Tongue (tissue), 1 donor: ENCODE measurements at regions not wholly inside any gene's neighbourhood (a gene's known extent, or its start where the extent isn't known, plus 50 kb on each side); places are given as distances from the start of the nearest gene placed in this dataset.

Experiments used
- DNase-seq: peaks from one replicate; pipeline ENCODE4 v3.0.0-alpha.2; 2015

DNA sequence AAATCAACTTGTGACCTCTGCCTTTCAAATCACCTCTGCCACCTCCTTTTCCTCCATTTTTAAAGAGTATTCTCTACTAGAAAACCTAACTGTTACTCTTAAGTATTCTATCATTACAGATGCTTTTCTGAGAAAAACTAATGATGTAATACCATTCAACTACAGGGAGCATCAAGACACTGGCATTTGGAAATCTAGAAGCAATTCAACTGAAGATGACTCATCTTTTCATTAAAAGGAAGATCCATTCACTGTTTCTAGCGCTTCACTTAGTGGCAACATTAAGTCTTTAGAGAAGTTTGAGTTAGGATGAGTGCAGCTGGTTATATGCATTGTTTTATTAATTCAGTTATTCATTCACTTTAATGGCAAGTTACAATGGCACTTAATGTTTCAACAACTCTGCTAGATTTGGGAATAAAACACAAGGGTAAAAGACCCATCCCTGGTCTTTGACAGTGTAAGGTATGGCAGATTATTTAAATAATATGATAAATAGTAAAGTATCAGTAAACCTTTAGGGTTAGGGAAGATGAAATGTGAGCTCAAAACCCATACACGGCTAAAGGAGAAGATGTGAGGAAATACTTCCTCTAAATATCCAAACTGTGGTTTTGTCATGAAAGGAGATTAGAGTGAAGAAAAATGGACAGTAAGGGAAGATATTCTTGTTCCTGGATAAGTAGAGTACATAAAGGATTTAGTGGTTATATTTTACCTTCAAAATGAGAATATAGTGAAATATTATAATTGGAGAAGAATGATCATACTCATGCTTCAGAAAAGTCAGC lies 61.7 kb downstream of the KCNJ2 start:
- DNase-seq, result no peak

GRCh38 chr17:70232466-70232865 lies 63.1 kb downstream of the KCNJ2 start:
- no peak for DNase-seq

DNA sequence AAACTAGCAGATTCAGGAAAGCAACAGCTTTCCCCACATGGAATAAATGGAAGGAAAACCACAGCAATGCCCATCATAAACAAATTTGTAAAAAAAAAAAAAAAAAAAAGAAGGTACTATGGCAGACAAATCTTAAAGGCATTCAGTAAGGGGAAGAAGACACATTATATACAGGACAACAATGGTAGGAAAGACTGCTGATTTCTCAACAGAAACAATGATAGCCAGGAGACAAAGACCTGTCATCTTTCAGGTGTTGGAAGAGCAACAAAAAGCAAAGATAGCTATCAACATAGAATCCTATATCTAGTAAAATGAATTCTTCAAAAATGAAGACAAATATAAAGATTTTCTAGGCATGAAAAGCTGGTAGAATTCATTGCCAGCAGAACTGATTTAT lies 65.9 kb downstream of the KCNJ2 start:
- DNase-seq, result no peak

- DNase-seq, result no peak
Measured at GRCh38 chr17:70238228-70238627, 68.9 kb downstream of the KCNJ2 start.

GRCh38 chr17:70238646-70239045 lies 69.3 kb downstream of the KCNJ2 start:
- DNase-seq, result no peak

GRCh38 chr17:70239391-70239826 lies 70.1 kb downstream of the KCNJ2 start:
- DNase-seq, result no peak

- DNase-seq, result no peak
Measured at GRCh38 chr17:70241071-70241470, 71.7 kb downstream of the KCNJ2 start.

DNA sequence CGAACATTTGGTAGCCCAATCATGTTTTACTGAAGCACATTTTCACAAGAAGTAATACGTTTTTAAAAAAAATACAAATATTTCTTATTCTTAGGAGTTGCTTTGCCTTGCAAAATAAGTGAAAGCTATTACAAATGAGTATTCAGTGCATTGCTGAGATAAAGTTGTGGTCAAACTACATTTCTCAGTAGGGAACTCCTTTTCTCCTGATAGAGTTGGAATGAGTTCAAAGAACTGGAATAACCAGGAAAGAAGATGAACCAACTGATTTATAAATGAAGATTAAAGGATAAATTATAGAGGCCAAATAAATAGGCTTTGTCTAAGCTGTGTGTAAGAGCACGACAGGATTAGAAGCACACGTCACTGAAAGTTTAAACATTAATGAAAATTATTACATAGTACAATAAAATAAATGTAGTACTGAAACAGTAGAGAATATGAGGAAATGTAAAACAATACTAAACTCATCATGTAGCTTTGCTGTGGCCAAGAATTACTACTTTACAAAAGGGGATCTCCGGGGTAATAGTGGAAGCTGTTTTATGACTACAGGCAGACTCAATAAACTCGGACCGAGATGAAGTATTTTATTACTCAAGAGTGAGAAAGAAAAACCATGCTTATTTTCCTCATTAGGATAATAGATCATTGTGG lies 73.6 kb downstream of the KCNJ2 start:
- no peak for DNase-seq

- DNase-seq, result no peak
Measured at GRCh38 chr17:70251706-70252105, 82.4 kb downstream of the KCNJ2 start.

DNA sequence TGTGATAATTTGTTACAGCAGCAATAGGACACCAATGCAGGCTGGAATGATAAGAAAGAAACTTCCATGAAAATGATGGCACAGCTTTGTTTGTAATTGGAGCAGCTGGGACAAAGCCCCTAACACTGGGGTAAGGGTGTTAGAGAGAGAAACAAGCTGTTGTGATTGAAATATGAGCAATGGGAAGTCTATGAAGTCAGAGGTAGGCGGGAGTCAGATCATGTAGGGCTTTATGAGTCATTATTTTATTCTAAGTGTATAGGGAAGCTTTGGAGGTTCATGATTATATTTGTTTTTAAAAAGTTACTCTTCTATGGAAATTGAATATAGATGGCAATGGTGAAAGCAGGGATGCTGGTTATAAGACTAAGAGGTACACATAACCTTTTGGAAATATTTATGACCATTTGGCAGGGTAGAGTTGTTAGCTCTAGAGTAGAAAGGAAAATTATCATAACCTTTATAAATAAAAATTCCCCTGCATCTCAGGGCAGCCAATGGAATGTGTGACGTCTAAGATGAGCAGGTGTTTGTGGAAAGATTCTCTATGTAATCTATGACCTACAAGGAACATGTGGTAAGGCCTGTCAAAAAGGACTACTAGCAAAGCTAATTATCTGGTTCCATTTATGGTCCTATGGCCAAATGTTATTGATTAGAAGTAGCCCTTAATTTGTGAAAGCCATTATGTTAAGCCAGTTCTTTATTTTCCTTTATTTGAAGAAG lies 85.6 kb downstream of the KCNJ2 start:
- peak; percentile 12 for DNase-seq

GRCh38 chr17:70256751-70257150 lies 87.4 kb downstream of the KCNJ2 start:
- no peak for DNase-seq

DNA sequence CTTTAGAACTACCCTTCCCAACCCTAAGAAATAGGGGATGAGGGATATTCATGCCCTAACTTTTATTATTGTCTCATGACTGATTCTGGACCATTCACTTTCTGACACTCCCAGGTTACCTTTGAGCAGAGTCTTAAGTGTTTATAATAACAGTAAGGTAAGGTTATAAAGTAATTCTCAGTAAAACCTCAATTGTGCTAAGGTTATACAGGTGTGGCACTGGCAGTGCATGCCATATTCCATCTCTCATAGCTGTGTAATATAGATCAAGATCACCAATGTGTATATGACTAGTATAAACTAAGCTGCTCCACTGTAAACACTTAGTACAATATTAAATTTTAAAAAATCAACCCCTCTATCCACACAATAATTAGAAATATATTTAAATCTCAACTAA lies 89.1 kb downstream of the KCNJ2 start:
- DNase-seq, result no peak

DNA sequence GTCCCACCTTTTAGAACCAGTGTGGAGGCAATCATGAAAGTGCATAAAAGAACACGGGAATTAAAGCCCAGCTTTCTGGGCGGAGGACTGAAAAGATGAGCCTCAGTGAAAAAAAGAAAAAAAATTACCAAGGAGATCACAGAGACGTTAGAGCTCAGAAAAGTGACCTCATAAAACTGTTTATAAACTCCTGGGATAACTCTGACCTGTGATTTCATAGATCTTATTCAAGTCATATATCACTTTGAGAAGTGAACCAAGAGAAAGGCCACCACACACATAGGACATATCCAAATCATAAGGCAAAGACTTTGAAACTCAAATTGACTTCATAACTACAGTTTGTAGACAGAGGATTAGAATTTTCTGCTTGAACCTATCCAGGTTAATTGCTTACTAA lies 90.1 kb downstream of the KCNJ2 start:
- DNase-seq, result no peak

DNA sequence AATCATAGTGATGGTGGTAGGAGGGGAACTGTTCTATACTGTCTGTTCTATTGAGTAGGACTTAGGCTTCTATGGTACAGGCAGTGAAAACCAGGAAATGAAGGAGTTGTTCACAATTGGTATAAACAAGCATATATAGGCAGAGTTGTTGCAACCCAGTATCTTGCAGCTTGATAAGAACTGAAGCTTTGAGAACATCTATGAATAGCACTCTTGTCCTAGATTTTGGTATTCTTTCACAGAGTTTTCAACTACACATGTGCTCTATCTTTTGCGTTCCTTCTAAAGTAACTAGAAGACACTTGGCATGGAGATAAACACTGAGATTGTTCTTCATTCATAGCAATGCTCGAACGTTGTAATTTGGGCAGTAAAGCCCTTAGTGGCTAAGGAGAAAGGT lies 91.8 kb downstream of the KCNJ2 start:
- DNase-seq, result no peak

DNA sequence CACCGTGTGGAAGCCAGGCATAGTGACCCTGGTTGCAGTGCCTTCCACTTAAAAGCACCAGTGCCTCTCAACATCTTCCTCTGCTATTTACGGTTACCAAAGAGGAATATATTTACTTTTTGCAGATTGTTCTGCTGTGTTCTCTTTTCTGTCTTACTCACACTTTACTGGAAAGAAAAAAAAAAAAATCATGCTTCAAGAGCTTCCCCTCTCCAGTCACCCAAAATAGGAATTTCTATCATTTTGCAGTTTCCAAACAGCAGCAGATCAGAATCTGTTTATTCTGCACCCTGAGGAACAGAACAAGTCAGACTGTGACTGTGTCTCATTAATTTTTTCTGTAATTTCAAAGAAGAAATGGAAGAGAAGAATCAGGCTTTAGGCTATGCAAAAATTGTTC lies 96.1 kb downstream of the KCNJ2 start:
- DNase-seq, result no peak

GRCh38 chr17:70266394-70266793 lies 97.1 kb downstream of the KCNJ2 start:
- no peak for DNase-seq

GRCh38 chr17:70268383-70268782 lies 99.1 kb downstream of the KCNJ2 start:
- no peak for DNase-seq

DNA sequence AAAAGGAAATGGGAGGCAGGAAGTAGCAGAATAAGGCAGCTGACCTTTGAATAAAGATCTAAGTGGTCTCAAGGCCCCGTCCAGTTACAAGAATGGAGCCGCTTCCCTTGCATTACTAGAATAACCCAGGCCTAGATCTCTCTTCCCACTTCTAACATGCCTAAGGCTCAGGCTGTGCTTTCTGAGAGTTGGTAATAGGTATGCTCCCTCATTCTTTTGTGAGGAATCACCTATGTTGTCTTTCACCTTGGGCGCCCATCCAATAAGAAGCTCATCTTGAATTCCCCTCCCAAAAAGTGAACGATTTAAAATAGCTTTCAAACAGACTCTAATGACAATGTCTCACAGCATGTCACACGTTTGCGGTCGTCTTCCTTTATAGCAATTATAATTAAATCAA lies 101.2 kb downstream of the KCNJ2 start:
- no peak for DNase-seq

GRCh38 chr17:70271200-70271599 lies 101.9 kb downstream of the KCNJ2 start:
- peak; percentile 34 for DNase-seq

GRCh38 chr17:70271672-70272071 lies 102.3 kb downstream of the KCNJ2 start:
- no peak for DNase-seq

DNA sequence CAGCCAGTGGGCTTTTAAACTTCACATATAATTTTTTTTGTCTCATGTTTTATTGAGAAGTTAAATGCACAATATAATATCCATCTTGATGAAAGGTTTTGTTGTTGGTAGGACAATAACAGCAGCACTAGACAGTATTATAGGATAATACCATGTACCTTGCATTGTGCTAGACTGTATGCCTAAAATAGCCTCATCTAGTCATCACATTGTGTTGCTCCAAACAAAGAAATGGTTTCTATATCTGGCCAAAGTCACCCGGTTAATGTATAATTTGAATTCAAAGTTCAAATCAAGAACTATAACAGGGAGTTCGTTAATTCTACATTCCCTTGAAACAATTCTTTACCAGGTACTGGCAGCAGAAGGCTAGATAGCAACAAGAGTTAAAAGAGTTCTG lies 104.9 kb downstream of the KCNJ2 start:
- no peak for DNase-seq

GRCh38 chr17:70276906-70277305 lies 107.6 kb downstream of the KCNJ2 start:
- no peak for DNase-seq

- DNase-seq, result peak; percentile 11
Measured at GRCh38 chr17:70278844-70279462, 109.6 kb downstream of the KCNJ2 start.
